ENCODE measurements at regions not wholly inside any gene's neighbourhood (a gene's known extent, or its start where the extent isn't known, plus 50 kb on each side); places are given as distances from the start of the nearest gene placed in this dataset.

- TF ChIP-seq ZNF532 (CRISPR knock-in tag; IDR thresholded peaks at IDR 0.05; ENCODE audit: borderline replicate concordance) (no peak), NFYB (CRISPR knock-in tag; conservative IDR thresholded peaks at IDR 0.05; ENCODE audit: low read depth) (no peak), HMGXB4 (CRISPR knock-in tag; IDR thresholded peaks at IDR 0.05) (no peak), ZNF263 (CRISPR knock-in tag; IDR thresholded peaks at IDR 0.05; ENCODE audit: low read depth) (no peak), NR2C2 (CRISPR knock-in tag; IDR thresholded peaks at IDR 0.05) (no peak), CDX4 (CRISPR knock-in tag; IDR thresholded peaks at IDR 0.05; ENCODE audit: borderline replicate concordance) (no peak)
These were observed 933.4 kb downstream of the SLITRK6 start (continued) for GRCh38 chr13:84865783-84866221.

GRCh38 chr13:84864341-84864740, 934.9 kb downstream of the SLITRK6 start:
- Mint-ChIP-seq H3K4me3 (no peak overlapping the region), H3K9me3 (no peaks in the 10 kb centered on the region), H3K4me1 (peaks cover 22% of the 10 kb centered on the region), H3K27ac (peak overlapping the region; percentile 26; the same call in 1 of the 2 replicates), H3K27me3 (ENCODE audit: low read depth) (no peaks in the 10 kb centered on the region), H3K36me3 (no peaks in the 10 kb centered on the region)
- TF ChIP-seq STAT6 (CRISPR knock-in tag; conservative IDR thresholded peaks at IDR 0.05; ENCODE audit: low read depth) (no peak), USF2 (CRISPR knock-in tag; IDR thresholded peaks at IDR 0.05) (no peak), FOXK1 (CRISPR knock-in tag; IDR thresholded peaks at IDR 0.05) (no peak), TEAD1 (CRISPR knock-in tag; IDR thresholded peaks at IDR 0.05) (no peak), ERG (CRISPR knock-in tag; IDR thresholded peaks at IDR 0.05) (no peak), ZNF425 (CRISPR knock-in tag; conservative IDR thresholded peaks at IDR 0.05) (no peak), ZSCAN18 (CRISPR knock-in tag; IDR thresholded peaks at IDR 0.05) (no peak), GTF2I (CRISPR knock-in tag; conservative IDR thresholded peaks at IDR 0.05) (no peak), AR (CRISPR knock-in tag; IDR thresholded peaks at IDR 0.05) (no peak)
- ChIA-PET CTCF (no interaction called here), POLR2A (no interaction called here)
- ATAC-seq = no peak
- DNase-seq (ENCODE audit: low spot score) = no peak
